NCI-H1417 treated with DMSO at 0.1 percent for 48 hours (cell line): ENCODE measurements at regions not wholly inside any gene's neighbourhood (a gene's known extent, or its start where the extent isn't known, plus 50 kb on each side); places are given as distances from the start of the nearest gene placed in this dataset.
"Not testable (repeated sequence)": the region's sequence is repeated elsewhere in the genome, so short reads cannot be mapped to it uniquely, and the experiment has no call there.

Source experiments
- DNase-seq: peaks from one replicate; lab custom pipeline; 2025; lab: John Stamatoyannopoulos, UW

DNA sequence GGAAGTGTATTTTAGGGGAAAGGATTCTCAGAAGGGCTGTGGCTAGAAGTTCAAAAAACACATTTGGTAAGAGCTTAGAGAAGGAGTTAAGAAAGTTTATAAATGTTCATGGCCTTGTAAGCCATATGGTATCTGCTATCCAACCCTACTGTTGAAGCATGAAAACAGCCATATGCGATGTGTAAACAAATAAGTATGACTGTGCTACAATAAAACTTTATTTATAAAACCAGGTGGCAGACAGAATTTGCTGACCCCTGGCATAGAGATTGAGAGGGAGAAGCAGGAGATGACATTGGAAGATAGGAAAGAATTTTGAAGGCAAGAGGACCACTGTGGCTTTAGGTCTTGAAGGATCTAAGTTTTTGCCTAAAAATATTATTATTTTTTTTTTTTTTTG lies 583.5 kb downstream of the DOK5 start:
- DNase-seq: no peak

DNA sequence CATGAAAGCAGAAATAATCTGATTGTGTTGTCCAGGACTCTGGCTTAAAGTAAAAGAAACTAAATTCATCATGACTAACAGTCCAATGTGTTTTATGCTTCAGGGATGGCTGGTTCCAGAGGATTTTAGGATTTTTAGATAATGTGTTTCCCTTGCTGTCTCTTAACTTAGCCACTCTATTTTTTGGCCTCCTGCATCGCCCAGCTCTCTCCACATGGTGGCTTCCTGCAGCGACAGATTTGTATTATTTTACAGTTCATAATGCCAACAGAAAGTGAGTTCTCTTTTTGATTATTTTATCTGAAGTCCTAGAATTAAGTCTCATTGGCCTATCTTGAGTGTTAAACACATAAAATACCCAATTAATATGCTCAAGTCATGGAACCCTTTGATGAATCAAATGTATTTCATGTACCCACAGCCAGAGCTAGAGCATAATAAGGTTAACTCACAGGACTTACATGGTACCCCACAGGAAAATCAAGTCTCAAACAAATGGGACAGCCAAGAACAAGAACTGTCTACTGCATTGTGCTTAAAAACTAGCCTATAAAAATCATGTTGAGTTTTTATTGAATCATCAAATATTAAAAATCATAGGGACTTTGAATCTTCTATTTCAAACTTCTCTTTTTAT lies 582.5 kb downstream of the DOK5 start:
- DNase-seq: no peak

DNA sequence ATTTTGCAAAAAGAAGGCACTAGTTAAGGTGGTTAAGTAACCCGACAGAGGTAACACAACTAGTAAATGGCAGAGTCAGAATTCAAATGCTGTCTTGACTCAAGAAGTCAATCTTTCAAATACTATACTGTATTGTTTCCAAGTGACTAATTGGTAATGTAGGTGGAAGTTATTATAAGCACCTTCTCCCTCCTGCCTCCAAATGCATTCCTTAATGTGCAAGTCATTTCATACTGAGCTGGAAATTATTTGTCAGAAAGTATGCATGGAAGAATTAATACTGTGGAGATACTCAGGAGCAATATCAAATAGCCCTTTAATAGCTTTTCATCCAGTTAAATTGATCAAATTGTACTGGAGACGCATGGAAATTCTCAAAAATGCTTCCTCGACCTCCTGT lies 579.1 kb downstream of the DOK5 start:
- DNase-seq: no peak

DNA sequence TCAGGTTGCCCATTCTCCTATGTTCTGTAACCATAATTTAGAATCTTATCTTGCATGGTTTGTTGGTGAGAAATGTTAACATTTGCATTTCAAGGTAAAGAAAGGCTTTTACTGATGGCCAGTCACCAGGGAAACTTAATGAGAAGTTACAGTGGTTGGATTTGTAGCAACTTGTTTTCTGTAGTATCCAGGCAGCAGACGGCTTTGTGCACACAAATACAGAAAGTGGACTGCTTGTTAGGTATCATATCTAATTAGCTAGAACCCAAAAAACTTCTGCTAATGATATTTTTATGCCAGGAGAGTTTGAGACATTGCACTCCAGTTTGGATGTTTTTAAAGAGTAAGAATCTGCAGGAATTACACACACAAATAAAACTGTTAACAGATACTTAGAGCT lies 578.0 kb downstream of the DOK5 start:
- no peak for DNase-seq

DNA sequence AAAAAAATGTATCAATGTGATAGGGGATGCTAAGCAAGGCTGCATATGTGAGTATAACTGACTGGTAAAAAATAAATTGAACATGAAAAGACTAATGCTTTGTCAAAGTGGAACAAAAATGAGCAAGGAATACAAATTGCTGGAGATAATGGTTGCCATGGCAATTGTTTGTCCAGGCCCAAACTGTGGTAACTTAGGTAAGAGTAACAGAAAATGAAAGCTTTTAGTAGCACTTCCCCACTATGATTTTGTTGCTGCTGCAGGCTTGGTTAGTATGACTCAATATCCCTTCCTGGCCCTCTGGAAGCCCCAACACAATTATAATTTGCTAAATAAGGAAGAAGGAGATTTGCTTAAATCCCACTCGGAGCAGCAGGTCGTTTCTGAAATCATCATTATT lies 577.1 kb downstream of the DOK5 start:
- no peak for DNase-seq

DNA sequence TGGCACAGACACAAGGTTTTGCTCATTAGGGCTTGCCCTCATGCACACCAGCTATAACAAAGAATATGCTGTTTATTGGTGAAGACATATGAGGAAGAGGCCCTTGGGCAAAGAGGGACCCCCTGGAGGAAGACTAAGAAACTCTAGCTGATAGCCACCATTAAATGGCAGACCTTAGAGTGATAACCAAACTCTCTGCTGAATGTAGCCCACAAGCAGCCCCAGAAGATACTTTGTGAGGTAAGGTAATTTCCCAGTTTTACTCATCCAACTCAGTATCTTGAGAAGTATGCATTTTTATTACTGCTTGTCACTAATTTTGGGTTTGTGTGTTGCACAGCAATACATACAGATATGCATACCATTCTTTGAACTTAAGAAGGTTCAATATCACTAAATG lies 563.3 kb downstream of the DOK5 start:
- DNase-seq: no peak

DNA sequence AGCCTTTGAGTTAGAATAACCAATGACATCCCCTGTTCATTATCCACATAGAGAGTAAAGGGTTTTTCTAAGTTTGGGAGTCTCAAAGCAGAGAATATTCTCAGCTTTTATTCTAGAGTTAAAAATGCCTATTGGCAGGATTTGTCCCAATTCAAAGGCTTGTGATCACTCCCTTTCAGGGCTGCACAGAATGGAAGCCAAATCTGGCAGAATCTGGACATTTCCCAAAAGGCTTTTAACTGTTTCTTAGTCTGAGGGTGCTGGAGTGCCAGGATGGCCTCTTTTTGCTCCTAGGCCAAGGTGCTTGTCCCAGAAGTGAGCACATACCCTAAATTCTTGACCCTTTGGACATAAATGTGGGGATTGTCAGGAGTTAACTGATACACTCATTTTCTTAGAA lies 556.6 kb downstream of the DOK5 start:
- DNase-seq: no peak

DNA sequence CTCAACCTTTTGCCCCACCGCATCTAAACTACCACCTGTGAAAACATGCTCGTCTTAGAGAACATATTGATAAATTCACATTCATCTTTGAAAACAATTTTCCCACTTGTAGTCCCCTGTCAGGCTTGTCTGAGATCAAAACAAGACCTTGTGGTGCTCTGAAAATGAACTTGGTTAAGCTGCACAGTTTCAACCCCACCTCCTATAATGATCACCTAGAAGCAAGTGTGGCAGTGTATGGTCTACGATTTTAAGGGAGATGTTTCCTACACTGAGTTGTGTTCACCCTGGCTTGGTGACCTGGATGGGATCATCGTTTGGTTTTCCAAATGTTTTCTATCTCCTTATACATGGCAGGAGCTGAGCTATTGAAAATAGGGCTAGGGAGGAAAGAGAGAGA lies 539.4 kb downstream of the DOK5 start:
- DNase-seq: no peak

DNA sequence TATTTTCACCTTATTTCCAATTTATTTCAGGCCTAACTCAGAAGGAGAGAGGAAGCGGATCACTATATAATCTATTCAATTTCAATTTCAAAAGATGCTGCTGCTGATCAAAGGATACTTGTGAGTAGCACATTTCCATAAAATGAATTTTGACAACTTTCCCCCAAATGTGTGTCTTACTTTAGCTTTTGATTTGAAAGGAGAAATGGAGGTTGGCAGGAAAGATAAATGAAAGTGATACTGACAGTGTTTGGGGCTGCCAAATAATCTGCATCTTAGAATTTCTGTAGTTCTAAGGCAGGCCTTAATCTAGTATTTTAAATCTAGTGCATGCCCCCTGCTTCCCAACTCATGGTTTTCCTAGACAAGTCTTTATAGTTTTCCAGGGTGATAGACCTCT lies 535.4 kb downstream of the DOK5 start:
- DNase-seq: no peak

DNA sequence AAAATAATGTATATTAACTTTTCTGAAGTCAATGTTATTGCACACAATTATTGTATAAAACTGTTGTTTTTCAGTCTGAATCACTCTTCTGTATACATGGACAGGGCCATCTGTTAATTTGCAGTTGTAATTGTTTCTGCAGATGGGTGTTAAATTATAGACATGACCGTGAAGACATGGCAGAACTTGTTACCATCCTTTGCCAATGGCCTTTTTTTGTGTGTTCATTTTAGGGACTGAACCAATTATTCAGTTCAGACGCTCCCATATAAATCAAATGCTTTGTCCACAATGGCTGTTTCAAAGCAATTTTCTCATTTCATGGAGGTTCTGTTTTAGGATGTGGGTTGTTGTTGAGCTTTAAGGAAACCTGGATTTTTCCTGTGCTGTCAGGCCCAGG lies 533.7 kb downstream of the DOK5 start:
- DNase-seq: peak; percentile 89

DNA sequence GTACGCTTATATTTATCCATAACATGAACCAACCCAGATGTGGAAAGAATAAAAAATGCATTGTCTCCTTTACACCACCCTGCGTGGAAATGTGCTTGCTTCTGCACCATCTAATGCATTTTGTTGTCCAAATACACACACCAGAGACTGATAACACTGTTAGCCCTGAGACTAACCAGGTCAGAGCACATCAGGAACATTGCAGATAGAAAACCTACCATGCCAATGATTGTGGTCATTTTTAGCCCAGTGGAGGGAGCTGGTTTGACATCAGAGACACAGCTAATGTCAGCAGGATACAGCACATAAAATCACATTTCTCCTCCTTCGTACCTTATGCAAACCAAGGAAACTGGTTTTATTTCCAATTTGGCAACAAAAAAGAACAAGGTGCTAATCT lies 528.7 kb downstream of the DOK5 start:
- DNase-seq: no peak

DNA sequence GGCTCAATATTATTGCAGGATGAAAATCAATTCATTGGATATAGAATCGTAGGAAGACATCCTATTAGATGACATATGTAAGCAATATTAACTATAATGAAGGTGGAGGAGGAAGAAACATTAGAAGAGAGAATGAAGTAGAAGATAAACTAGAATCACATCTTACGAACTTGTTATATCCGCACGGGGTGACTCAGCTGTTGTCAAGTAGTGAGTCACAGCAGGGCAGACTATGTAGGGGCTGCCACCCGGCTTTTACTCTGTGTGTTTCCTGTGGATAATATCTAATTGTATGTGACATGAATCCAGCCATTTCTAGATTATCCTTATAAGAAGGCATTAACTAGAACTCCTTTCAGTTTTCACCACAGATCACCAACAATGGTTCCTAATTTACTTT lies 520.2 kb downstream of the DOK5 start:
- DNase-seq: no peak

DNA sequence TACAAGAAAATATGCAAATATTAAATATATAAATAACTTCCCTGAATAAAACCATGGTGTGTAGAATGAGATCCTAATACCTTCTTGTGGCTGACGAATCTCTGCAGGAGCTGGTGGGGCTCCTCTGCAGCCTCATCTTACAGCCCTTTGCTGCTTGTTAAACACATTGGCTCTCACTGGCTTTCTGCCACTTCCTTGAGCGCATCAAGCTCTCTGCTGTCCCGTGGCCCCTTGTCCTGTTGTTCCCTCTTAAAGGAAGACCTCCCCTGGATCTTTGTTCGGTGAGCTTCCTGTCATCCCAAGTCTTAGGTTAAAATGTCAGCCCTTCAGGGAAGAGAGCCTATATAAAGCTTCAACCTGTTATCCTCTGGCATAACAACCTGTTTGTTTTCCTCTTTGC lies 519.6 kb downstream of the DOK5 start:
- DNase-seq: no peak

DNA sequence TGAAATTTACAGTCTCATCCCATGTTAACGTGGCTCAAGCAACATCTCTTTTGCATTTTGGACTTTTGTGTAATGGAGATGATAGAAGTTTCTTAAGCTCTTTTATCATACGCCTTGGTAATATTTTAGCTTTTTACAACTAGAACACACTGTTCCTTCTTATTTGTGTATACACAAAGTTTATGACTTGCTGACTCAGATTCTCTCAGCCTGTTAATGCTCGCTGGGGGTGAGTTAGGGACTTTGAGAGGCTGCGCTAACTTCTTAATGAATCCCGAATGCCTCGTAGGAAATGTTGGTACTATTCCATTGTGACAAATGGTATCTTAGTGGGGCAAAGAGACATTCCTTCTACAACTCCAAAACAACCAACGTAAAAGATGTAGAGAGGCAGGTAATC lies 509.7 kb downstream of the DOK5 start:
- DNase-seq: no peak

DNA sequence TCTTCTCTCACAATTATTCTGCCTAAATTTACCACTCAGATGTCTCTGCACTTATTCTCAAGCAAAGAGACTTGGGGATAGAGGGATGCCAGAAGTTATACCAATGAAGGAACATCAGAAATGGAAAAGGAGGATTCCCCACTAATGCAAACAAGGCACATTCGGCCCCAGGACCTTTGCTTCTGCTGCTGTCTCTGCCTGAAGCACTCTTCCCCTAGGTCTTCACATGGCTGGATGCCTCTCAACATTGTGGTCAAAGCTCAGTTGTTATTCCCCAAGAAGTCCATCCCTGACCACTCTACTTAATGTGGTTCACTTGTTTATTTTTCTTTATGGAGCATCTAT lies 508.7 kb downstream of the DOK5 start:
- no peak for DNase-seq

DNA sequence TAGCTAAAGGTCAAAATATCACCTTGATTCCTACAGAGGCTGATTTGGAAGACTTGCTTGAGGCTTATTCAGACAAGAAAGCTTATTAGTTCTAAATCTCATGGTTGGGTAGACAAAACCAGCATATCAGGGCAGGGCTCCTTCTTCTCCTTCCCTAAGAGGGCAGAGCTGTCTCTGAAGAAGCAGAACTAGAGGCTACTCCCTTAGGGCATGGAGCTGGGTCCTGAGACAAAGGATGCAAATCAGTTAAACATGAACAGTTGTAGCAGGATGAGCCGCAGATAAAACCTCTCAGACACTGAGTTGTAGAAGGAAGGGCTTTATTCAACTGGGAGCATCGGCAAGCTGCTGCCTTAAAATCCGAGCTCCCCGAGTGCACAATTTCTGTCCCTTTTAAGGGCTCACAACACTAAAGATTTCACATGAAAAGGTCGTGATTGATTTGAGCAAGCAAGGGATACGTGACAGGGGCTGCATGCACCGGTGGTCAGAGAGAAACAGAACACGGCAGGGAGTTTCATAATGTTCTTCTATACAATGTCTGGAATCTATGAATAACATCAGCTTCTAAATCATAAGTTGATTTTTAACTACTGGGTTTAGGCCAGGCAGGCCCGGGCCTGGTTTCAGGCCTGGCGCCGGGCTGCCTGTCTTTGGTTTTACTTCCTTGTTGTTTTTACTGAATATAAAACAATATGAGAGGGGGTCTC lies 508.2 kb downstream of the DOK5 start:
- DNase-seq: not testable (repeated sequence)

DNA sequence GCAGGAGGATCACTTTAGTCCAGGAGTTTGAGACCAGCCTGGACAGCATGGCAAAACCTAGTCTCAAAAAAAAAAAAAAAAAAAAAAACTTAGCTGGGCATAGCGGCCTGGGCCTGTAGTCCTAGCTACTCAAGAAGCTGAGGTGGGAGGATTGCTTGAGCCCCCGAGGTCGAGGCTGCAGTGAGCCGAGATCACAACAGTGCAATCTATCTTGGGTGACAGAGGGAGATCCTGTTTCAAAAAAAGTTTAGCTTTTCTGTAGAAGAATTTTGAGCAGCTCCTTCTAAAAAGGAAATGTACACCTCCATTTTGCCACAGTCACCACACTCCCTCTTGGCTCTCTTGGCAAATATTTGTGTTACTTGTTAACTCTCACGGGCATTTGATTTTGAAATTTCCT lies 505.8 kb downstream of the DOK5 start:
- no peak for DNase-seq

DNA sequence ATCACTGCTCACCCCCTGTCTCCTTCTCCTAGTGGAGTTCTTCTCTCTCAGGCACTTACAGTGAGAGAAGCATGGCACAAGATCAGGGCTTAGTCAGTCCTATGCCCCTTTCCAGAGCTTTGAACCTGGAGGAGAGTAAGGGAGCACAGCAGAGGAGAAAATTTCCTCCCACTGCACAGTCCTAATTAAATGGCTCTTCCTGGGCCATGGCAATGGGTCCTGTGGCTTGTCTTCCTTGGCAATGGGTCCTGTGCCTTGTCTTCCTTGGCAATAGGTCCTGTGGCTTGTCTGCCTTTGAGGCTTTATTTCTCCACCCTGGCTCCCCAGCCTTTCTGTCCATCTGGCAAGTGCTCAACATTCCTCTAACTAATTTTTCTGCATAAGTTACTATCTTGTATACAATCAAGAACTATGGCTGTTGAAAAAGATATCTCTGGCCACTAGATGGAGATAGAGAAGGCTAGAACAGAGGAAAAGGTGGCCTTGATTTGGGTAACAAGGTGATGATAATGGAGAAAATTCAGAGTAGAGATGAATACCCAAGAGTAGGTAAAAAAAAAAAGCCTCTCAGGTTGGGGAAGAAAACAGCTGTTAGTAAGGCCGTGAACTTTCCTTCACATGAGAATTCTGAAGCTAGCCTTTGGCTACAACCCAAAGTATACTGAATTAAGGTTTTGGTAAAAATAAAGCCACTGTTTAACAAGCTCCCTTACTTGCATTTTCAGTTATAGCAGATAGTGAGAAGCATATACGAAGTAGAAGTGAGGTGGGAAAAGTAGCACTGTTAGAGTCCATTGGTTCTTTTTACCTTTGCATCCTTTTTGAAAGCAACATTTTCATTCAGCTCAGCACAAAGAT lies 504.9 kb downstream of the DOK5 start:
- DNase-seq: peak; percentile 26

DNA sequence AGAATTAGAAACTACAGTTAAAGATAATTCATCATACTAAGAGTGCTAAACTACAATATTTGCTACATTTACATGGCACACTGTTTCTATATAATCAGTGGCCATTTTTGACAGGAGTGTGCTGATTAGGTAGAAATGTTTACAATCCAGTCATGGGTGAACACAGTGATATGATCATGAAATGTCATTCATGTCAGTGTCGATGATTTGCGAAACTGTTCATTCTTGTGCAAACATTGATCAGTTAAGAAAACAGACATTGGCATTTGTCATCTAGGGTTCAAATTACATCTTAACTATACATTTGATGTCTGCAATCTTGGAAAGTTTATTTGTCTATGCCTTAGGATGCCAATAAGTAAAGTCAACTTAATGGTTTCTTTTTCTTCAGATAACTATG lies 474.9 kb downstream of the DOK5 start:
- DNase-seq: no peak

DNA sequence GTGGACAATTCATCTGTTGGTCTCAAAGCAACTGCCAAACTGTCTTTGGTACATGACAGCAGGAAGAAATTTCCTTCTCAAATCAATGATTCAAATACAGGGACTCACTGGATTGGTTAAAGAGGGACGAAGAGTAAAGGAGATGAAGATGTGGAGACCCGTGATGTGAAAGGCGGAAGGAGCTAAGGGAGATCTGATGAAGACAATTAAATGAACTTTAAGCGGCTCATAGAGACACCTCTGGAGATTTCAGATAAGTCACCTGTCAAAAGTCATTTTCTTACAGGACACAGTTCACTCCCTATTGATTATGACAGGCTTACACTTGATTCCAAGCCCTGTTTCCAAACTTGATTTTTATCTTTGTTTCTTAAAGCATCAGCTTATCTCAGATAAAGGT lies 466.3 kb downstream of the DOK5 start:
- no peak for DNase-seq

DNA sequence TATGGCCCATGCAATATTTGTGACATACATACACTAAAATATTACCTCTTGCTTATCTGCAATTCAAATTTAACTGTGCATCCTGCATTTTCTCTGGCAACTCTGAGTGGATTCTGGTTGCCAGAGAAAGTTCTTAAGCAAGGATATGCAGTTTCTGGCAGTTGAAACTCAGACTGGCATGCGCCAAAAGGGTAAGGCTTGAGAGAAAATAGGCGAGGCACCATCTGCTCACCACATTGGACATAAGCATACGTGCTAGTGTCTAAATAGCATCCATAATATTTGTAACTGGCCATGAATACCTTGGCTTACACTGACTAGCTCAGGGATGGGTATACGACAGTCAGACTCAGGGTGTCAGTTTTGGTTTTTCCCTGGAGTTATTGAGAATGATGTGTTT lies 465.1 kb downstream of the DOK5 start:
- no peak for DNase-seq

DNA sequence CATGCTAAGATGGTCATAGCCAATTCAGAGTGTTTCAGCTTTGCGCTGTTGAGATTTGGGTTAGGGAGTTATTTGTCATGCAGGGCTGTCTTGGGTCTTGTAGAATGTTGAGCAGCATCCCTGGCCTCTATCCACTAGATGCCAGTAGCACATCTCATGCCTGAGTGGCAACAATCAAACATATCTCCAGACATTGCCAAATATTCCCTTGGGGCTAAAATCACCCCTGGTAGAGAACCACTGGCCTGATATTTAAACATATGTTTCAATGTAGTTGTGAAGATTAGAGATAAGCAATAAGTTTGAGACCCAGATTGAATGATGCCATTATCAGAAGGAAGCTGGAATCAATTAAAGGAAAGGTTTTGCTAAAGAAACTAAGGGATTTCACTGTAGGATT lies 463.3 kb downstream of the DOK5 start:
- DNase-seq: no peak

DNA sequence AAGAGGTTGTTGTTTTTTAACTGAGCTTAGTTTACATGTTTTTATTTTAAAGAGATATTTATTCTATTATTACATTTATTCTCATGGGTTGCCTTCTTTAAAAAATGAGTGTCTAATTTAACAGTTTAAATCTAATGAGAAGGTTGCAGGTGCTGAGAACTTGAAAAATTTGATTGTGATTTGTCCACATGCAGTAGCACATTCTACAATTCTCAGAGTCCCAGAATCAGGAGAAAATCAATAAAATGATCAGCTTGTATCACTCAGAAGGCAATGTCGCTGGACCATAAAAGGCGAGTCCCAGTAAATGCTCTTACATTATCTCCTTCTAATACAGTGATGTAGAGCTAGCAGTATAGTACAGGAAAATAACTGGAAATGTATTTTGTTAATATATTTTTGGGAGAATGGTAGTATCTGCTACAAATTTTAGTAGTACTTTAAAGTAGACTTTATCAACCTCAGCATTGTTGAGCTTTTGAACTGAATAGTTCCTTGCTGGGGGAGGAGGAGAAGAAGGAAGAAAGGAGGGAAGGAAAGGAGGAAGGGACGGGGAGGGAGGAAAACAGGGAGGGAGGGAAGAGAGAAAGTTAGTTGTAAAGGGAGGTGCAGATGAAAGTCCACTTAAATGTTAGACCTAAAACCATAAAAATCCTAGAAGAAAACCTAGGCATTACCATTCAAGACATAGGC lies 458.0 kb downstream of the DOK5 start:
- no peak for DNase-seq
